ENCODE measurements at regions not wholly inside any gene's neighbourhood (a gene's known extent, or its start where the extent isn't known, plus 50 kb on each side); places are given as distances from the start of the nearest gene placed in this dataset.

GRCh38 chr4:123159479-123159878, 237.1 kb upstream of the NUDT6 start:
- WGBS, 2 experiments (ENCODE audit: extremely low coverage in 2 of 2, insufficient read length in 1 of 2): no CpG with 5 or more reads among the region's 2 CpGs
- TF ChIP-seq MAFK (IDR thresholded peaks at IDR 0.05; ENCODE audit: low read depth, low read length): no peak
- H3K27me3 ChIP-seq (ENCODE audit: control insufficient read depth, insufficient read depth, low read length): no peaks in the 10 kb centered on the region
- no peaks in the 10 kb centered on the region for H3K79me1 ChIP-seq (ENCODE audit: low read depth in 1 of 2, low read length in 2 of 2)
- H3K27ac ChIP-seq (ENCODE audit: insufficient read depth, low read length): no peak overlapping the region
- CTCF ChIA-PET: no interaction called here
- no peaks in the 10 kb centered on the region for H3K9me3 ChIP-seq (ENCODE audit: control insufficient read depth, insufficient read depth, low read length)
- no peak overlapping the region for H2BK20ac ChIP-seq (ENCODE audit: low read depth, low read length)
- no peak overlapping the region for H3K23ac ChIP-seq (ENCODE audit: low read depth, low read length)
- no peak overlapping the region for H3K56ac ChIP-seq (ENCODE audit: extremely low read depth, insufficient read depth, low read length)
- H4K91ac ChIP-seq (ENCODE audit: insufficient read depth, low read depth, low read length): no peak overlapping the region
- no peak overlapping the region for H3K18ac ChIP-seq (ENCODE audit: low read depth, low read length)
- no peak overlapping the region for H4K5ac ChIP-seq (ENCODE audit: low read depth, low read length)
- no peak overlapping the region for H2AK9ac ChIP-seq (replicated peaks; ENCODE audit: low read depth, low read length, poor library complexity)
- H3K9ac ChIP-seq (ENCODE audit: low read depth, low read length): no peak overlapping the region
- no peak overlapping the region for H2AK5ac ChIP-seq (ENCODE audit: low read depth, low read length)
- in situ Hi-C loops (cut with MboI; ENCODE audit: low sequenced_read_pairs): no loop called here
- no peak overlapping the region for H3K14ac ChIP-seq (replicated peaks; ENCODE audit: low read depth, low read length)
- no peaks in the 10 kb centered on the region for H4K20me1 ChIP-seq (ENCODE audit: insufficient read depth, low read length)
- no peak for ATAC-seq (ENCODE audit: low read depth)
- H2BK5ac ChIP-seq (ENCODE audit: low read depth, low read length, poor library complexity, severe bottlenecking): no peak overlapping the region
- H3K4ac ChIP-seq (ENCODE audit: low read depth, low read length): no peak overlapping the region
- no peak overlapping the region for H3K4me3 ChIP-seq (ENCODE audit: insufficient read depth, low read depth, low read length)
- H4K8ac ChIP-seq (ENCODE audit: low read depth in 2 of 2, low read length in 2 of 2): no peak overlapping the region
- H3K4me1 ChIP-seq (ENCODE audit: control insufficient read depth, insufficient read depth, low read length): no peaks in the 10 kb centered on the region
- no peak overlapping the region for H2AFZ ChIP-seq (replicated peaks; ENCODE audit: low read length, poor library complexity)
- H2BK120ac ChIP-seq (ENCODE audit: low read depth, low read length): no peak overlapping the region
- DNase-seq: no peak
- H3K9me1 ChIP-seq (ENCODE audit: insufficient read depth, low read length): no peaks in the 10 kb centered on the region
- no peaks in the 10 kb centered on the region for H3K36me3 ChIP-seq (ENCODE audit: control insufficient read depth, insufficient read depth, low read length)
- dilution Hi-C loops (cut with HindIII; ENCODE audit: low sequenced_read_pairs, unreplicated experiment): no loop called here
- no TSS peak for BruUV-seq (replicated peaks)
- intact Hi-C loops (cut with micrococcal nuclease): no loop called here
- H2BK15ac ChIP-seq (ENCODE audit: low read depth, low read length): no peak overlapping the region
- no peak overlapping the region for H3K4me2 ChIP-seq (ENCODE audit: low read depth, low read length)
- POLR2A ChIA-PET (ENCODE audit: unreplicated experiment): no interaction called here
